ENCODE measurements at regions not wholly inside any gene's neighbourhood (a gene's known extent, or its start where the extent isn't known, plus 50 kb on each side); places are given as distances from the start of the nearest gene placed in this dataset.

DNA sequence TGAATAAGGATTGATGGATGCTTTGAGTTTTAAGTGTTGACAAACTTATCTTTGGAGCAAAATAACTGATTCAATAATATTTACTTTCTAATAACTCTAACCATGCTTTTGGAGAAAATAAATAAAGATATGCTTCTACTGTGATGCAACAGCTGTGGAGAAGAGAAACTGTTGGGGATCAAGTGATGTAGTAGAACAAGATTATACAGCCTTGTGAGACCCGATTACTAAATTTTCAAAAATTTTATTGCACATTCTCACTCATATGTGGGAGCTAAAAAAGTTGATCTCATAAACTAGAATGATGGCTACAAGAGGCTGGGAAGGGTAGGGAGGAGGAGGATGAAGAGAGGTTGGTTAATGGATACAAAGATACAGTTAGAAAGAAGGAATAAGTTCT lies 85.5 kb upstream of the OXGR1 start:
- TF ChIP-seq, protein P1, sequence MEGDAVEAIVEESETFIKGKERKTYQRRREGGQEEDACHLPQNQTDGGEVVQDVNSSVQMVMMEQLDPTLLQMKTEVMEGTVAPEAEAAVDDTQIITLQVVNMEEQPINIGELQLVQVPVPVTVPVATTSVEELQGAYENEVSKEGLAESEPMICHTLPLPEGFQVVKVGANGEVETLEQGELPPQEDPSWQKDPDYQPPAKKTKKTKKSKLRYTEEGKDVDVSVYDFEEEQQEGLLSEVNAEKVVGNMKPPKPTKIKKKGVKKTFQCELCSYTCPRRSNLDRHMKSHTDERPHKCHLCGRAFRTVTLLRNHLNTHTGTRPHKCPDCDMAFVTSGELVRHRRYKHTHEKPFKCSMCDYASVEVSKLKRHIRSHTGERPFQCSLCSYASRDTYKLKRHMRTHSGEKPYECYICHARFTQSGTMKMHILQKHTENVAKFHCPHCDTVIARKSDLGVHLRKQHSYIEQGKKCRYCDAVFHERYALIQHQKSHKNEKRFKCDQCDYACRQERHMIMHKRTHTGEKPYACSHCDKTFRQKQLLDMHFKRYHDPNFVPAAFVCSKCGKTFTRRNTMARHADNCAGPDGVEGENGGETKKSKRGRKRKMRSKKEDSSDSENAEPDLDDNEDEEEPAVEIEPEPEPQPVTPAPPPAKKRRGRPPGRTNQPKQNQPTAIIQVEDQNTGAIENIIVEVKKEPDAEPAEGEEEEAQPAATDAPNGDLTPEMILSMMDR (IDR thresholded peaks at IDR 0.05): no peak
- no peak for TF ChIP-seq POLR2AphosphoS5 (IDR thresholded peaks at IDR 0.05)

All from stomach (tissue), 4 donors.